NCI-H146 treated with DMSO at 0.1 percent for 48 hours (cell line): ENCODE measurements at regions not wholly inside any gene's neighbourhood (a gene's known extent, or its start where the extent isn't known, plus 50 kb on each side); places are given as distances from the start of the nearest gene placed in this dataset.

Source experiments
- DNase-seq: peaks from one replicate; lab custom pipeline; 2025; ENCODE audit not compliant: unreplicated experiment; lab: John Stamatoyannopoulos, UW

GRCh38 chr18:78130232-78131195 lies 849.1 kb upstream of the SALL3 start:
- no peak for DNase-seq

GRCh38 chr18:78133729-78134128 lies 845.9 kb upstream of the SALL3 start:
- DNase-seq = no peak

GRCh38 chr18:78136986-78137385 lies 842.6 kb upstream of the SALL3 start:
- DNase-seq = no peak

- DNase-seq = peak; percentile 55
These were observed 840.6 kb upstream of the SALL3 start for GRCh38 chr18:78138983-78139496.

- DNase-seq = no peak
These were observed 839.3 kb upstream of the SALL3 start for GRCh38 chr18:78140294-78140693.

- DNase-seq = no peak
These were observed 834.9 kb upstream of the SALL3 start for GRCh38 chr18:78144669-78145068.

- DNase-seq = no peak
These were observed 834.5 kb upstream of the SALL3 start for GRCh38 chr18:78145096-78145495.

GRCh38 chr18:78146136-78147085 lies 833.2 kb upstream of the SALL3 start:
- DNase-seq = no peak

- no peak for DNase-seq
These were observed 829.0 kb upstream of the SALL3 start for GRCh38 chr18:78150590-78150989.

- DNase-seq = no peak
These were observed 828.4 kb upstream of the SALL3 start for GRCh38 chr18:78151234-78151633.

- no peak for DNase-seq
These were observed 827.5 kb upstream of the SALL3 start for GRCh38 chr18:78151948-78152725.

- DNase-seq = no peak
These were observed 826.3 kb upstream of the SALL3 start for GRCh38 chr18:78153362-78153761.

- no peak for DNase-seq
These were observed 825.2 kb upstream of the SALL3 start for GRCh38 chr18:78154444-78154843.

GRCh38 chr18:78154853-78155252 lies 824.8 kb upstream of the SALL3 start:
- DNase-seq = no peak

GRCh38 chr18:78156466-78156865 lies 823.2 kb upstream of the SALL3 start:
- DNase-seq = no peak

GRCh38 chr18:78158943-78159342 lies 820.7 kb upstream of the SALL3 start:
- no peak for DNase-seq

GRCh38 chr18:78159397-78159796 lies 820.2 kb upstream of the SALL3 start:
- DNase-seq = no peak

GRCh38 chr18:78160961-78161656 lies 818.5 kb upstream of the SALL3 start:
- no peak for DNase-seq

GRCh38 chr18:78165525-78165924 lies 814.1 kb upstream of the SALL3 start:
- DNase-seq = peak; percentile 16

GRCh38 chr18:78168526-78168925 lies 811.1 kb upstream of the SALL3 start:
- no peak for DNase-seq
